HG02642 (cell line): ENCODE measurements at regions not wholly inside any gene's neighbourhood (a gene's known extent, or its start where the extent isn't known, plus 50 kb on each side); places are given as distances from the start of the nearest gene placed in this dataset.
A peak's percentile ranks its signal among the peaks of the same experiment; 100 is the strongest.
"Not testable (repeated sequence)": the region's sequence is repeated elsewhere in the genome, so short reads cannot be mapped to it uniquely, and the experiment has no call there.

Source experiments
- ATAC-seq: cut with Tn5 transposase; IDR thresholded peaks from one replicate; pipeline ENCODE4 v1.9.1; 2021; ENCODE audit warnings: mild to moderate bottlenecking; ENCODE audit not compliant: unreplicated experiment, poor library complexity

DNA sequence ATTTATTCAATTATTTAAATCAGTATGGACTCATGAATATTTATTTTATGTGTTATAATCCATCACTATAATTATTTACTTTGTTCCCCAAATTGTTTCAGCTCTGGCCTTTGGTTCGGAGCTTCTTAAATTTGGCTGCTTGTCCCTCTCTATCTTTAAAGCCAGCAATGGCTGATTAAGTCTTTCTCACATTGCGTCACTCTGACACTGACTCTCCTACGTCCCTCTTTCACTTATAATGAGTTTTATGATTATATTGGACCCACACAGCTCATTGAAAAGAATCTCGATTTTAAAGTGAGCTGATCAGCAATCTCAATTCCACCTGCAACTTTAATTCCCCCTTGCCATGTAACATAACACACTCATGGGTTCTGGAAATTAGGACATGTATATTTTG lies 185.2 kb upstream of the SLC39A10 start:
- ATAC-seq, result no peak

DNA sequence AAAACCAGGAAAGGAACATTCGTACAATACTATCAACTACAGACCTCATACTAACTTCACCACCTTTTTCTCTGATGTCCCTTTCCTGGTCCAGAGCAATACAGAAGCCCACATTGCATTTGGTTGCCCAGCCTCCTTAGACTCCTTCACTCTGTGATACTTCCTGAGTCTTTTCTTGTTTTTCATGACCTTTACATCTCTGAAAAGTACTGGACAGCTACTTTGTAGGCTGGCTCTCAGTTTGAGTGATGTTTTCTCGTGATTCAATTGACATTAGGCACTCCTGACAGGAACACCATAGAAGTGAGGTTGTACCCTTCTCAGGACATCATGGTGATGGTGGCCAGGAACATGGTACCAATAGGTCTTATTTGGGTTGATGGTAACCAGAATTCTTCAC lies 185.9 kb upstream of the SLC39A10 start:
- peak; percentile 29 for ATAC-seq

GRCh38 chr2:195470622-195471021 lies 186.4 kb upstream of the SLC39A10 start:
- peak; percentile 39 for ATAC-seq

GRCh38 chr2:195468771-195469170 lies 188.3 kb upstream of the SLC39A10 start:
- ATAC-seq, result peak; percentile 75

- no peak for ATAC-seq
These were observed 190.6 kb upstream of the SLC39A10 start for GRCh38 chr2:195466427-195466826.

- no peak for ATAC-seq
These were observed 196.0 kb upstream of the SLC39A10 start for GRCh38 chr2:195461010-195461409.

GRCh38 chr2:195458936-195459335 lies 198.1 kb upstream of the SLC39A10 start:
- ATAC-seq, result no peak

DNA sequence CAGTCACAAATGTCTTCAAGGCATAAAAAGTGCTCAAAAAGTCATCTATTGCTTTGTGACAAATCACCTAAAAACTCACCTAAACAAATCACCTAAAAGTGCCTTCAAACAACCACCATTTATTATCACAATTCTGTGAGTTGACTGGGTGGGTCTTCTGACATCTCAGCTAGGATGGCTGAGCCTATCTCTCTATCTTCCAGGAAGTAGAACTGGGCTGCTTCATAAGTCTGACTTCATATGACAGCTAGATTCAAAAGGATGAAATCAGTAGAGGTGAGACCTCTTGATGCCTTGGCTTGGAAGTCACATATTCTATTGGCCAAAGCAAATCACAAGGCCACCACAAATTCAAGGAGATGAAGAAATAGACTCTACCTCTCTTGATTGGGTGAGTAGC lies 199.2 kb upstream of the SLC39A10 start:
- no peak for ATAC-seq

- no peak for ATAC-seq
These were observed 200.3 kb upstream of the SLC39A10 start for GRCh38 chr2:195456771-195457170.

GRCh38 chr2:195451160-195451559 lies 205.9 kb upstream of the SLC39A10 start:
- no peak for ATAC-seq

DNA sequence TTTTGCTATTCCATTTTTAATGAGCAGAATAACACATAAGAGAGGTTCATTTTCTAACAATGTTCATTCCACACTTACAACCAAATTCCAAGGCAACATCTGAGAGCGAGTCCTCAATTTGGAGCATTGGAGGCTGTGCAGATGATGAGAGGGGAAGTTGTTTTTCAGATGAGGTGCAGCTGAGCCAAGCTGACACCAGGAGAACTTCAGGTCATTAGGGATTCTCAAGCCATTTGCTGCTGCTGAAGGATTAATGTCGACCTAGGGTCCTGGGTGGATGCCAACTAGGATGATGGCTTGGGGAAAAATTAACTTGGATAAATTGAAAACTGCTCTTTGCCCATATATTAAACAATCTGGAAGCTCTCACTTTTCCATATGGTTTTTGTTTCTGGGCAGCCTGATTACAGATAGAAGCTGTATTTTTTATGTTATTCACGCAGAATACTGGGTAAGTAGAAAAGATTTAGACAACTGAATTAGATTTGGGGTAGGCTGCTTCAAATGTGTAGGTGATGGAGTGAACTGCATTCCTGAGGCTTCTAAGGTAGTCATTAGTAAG lies 206.4 kb upstream of the SLC39A10 start:
- no peak for ATAC-seq

- ATAC-seq, result no peak
These were observed 209.6 kb upstream of the SLC39A10 start for GRCh38 chr2:195447323-195447975.

DNA sequence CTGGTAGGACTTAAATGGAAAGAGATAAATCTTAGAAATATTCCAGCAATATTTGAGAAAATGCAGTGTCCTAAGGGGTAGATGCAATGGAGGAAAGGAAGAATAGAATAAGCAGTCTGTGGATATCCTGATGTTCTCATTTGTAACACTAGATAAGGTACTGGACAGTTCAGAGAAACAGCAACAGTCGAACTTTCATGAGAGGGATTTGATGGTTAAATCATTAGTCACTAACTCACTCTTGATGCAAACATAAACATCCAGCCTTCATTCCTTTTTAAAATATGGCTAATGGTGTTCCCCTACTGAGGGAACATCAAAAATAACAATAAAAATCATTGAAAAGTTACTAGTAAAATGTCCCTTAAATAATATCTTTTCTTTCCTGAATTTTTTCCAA lies 211.4 kb upstream of the SLC39A10 start:
- ATAC-seq, result no peak

DNA sequence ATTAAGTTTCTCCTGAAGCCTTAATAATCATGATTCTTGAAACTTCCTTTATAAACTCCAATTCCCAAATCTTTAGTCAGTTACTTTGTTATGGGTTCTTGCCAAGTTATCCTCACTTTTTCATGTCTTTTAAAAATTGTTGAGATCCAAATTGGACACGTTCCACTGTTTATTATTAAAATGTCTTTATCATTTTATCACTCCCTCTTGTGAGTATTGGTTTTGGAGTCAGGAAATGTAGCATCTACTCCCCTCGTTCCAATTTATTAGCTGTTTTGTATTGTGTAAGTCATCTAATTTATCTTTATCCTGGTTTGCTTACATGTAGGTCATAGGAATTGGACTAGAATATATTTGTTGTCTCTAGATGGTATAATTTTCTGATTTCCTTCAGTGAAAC lies 213.1 kb upstream of the SLC39A10 start:
- no peak for ATAC-seq

- no peak for ATAC-seq
These were observed 214.4 kb upstream of the SLC39A10 start for GRCh38 chr2:195442458-195443175.

- ATAC-seq, result no peak
These were observed 218.3 kb upstream of the SLC39A10 start for GRCh38 chr2:195438692-195439091.

DNA sequence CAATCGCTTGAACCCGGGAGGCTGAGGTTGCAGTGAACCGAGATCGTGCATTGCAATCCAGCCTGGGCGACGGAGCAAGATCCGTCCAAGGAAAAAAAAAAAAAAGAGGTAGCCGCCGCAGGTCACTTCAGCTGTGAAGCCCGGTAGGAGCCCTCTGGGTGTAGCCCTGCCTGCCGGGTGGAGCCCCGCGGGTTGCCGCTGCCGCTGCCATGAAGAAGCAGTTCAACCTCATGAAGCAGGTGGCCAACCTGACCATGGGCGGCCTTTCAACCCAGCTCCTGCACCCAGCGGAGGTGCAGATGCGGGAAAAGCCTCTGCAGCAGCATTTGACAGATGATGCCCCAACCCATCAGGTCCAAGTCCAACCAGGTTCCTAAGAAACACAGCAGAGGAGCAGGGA lies 219.5 kb upstream of the SLC39A10 start:
- ATAC-seq, result no peak

DNA sequence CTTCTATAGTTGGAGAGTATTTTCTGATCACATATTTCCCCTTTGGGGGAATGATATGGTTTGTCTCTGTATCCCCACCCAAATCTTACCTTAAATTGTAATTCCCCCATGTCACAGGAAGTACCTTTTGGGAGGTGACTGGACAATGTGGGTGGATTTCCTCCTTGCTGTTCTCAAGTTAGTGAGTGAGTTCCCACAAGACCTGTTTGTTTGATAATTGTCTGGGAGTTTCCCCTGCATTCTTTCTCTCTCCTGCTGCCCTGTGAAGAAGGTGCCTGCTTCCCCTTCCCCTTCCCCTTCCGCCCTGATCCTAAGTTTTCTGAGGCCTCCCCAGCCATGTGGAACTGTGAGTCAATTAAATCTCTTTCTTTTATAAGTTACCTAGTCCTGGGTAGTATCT lies 222.7 kb upstream of the SLC39A10 start:
- ATAC-seq, result no peak

DNA sequence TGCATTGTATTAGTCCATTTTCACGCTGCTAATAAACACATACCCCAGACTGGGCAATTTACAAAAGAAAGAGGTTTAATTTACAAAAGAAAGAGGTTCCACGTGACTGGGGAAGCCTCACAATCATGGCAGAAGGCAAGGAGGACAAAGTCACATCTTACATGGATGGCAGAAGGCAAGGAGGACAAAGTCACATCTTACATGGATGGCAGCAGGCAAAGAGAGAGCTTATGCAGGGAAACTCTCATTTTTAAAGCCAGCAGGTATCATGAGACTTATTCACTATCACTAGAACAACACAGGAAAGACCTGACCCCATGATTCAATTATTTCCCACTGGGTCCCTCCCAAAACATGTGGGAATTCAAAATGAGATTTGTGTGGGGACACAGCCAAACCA lies 223.3 kb upstream of the SLC39A10 start:
- not testable (repeated sequence) for ATAC-seq

DNA sequence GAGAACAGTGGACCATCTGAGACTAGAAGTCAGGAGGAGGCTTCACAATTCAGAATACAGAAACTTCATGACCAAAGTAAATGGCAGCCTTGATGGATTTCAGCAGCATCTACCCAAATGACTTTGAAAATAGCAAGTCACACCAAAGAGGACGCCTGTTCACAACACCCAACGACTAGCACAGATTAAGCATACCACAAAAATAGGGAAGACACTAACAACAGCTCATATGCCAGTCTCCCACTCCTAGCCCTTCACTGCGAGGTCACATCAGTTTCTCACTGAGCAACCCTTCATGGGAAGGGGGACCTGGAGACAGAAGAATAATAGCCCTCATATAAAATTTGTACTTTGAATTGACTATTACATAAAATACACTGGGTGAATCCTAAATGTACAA lies 228.4 kb upstream of the SLC39A10 start:
- no peak for ATAC-seq

DNA sequence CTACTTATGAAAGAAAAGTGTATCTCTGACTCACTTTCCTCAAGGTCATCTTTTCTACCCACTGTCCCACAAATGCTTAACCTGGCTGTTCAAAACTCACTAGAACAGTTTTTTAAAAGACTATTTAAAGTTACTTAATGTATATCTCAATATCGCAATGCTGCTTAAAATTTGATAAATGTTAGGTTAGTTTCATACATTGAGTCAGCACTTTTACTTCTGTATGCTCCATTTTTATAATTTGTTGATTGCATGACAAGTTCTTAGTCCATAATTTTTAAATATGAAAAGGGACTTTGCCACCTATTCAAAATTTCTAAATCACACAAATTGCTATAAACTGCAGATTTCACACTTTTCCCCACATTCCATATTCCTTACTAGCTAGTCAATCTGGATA lies 231.7 kb upstream of the SLC39A10 start:
- ATAC-seq, result no peak

- no peak for ATAC-seq
These were observed 238.0 kb upstream of the SLC39A10 start for GRCh38 chr2:195419033-195419432.
